HG03064 (cell line): ENCODE measurements at regions not wholly inside any gene's neighbourhood (a gene's known extent, or its start where the extent isn't known, plus 50 kb on each side); places are given as distances from the start of the nearest gene placed in this dataset.

ENCODE experiments used
- ATAC-seq: cut with Tn5 transposase; IDR thresholded peaks from one replicate; pipeline ENCODE4 v1.9.1; 2021; ENCODE audit warnings: low read depth; ENCODE audit not compliant: unreplicated experiment

GRCh38 chr18:68623342-68623741 is 91.6 kb downstream of the TMX3 start:
- ATAC-seq, result no peak

- ATAC-seq, result no peak
These were observed 103.6 kb downstream of the TMX3 start for GRCh38 chr18:68611311-68611710.

GRCh38 chr18:68608851-68609490 is 105.9 kb downstream of the TMX3 start:
- no peak for ATAC-seq

- ATAC-seq, result no peak
These were observed 107.1 kb downstream of the TMX3 start for GRCh38 chr18:68607852-68608251.

GRCh38 chr18:68604256-68604655 is 110.7 kb downstream of the TMX3 start:
- ATAC-seq, result no peak

GRCh38 chr18:68596016-68596415 is 118.9 kb downstream of the TMX3 start:
- ATAC-seq, result no peak

GRCh38 chr18:68588169-68588568 is 126.7 kb downstream of the TMX3 start:
- ATAC-seq, result no peak

GRCh38 chr18:68583685-68584084 is 131.2 kb downstream of the TMX3 start:
- no peak for ATAC-seq

GRCh38 chr18:68574311-68574710 is 140.6 kb downstream of the TMX3 start:
- no peak for ATAC-seq

- no peak for ATAC-seq
These were observed 145.0 kb downstream of the TMX3 start for GRCh38 chr18:68569936-68570335.

- ATAC-seq, result no peak
These were observed 146.3 kb downstream of the TMX3 start for GRCh38 chr18:68568364-68569155.

GRCh38 chr18:68566991-68567390 is 147.9 kb downstream of the TMX3 start:
- no peak for ATAC-seq

- no peak for ATAC-seq
These were observed 149.9 kb downstream of the TMX3 start for GRCh38 chr18:68564961-68565360.

- no peak for ATAC-seq
These were observed 150.6 kb downstream of the TMX3 start for GRCh38 chr18:68564351-68564750.

GRCh38 chr18:68560128-68560527 is 154.8 kb downstream of the TMX3 start:
- no peak for ATAC-seq

GRCh38 chr18:68557183-68557582 is 157.7 kb downstream of the TMX3 start:
- ATAC-seq, result no peak

GRCh38 chr18:68555879-68556301 is 159.0 kb downstream of the TMX3 start:
- no peak for ATAC-seq

- ATAC-seq, result no peak
These were observed 165.7 kb downstream of the TMX3 start for GRCh38 chr18:68548904-68549870.

GRCh38 chr18:68543344-68543743 is 171.6 kb downstream of the TMX3 start:
- no peak for ATAC-seq

GRCh38 chr18:68542846-68543245 is 172.1 kb downstream of the TMX3 start:
- no peak for ATAC-seq

GRCh38 chr18:68533641-68534040 is 181.3 kb downstream of the TMX3 start:
- no peak for ATAC-seq
